Lung (tissue), 11 donors: ENCODE measurements at regions not wholly inside any gene's neighbourhood (a gene's known extent, or its start where the extent isn't known, plus 50 kb on each side); places are given as distances from the start of the nearest gene placed in this dataset.

Experiments used
- ATAC-seq: fragments of 200-7000 bp; cut with Tn5 transposase; one replicate; pipeline ENCODE4 v1.9.1; 2020; ENCODE audit warnings: moderate number of reproducible peaks; ENCODE audit not compliant: insufficient read depth, low FRiP score
- DNase-seq, 3 donors: peaks; one replicate each; pipeline ENCODE4 v3.0.0-alpha.2; 2013 to 2017
- H3K27ac ChIP-seq, 2 donors: one replicate each; pipeline ENCODE4 v1.5.1; 2013; ENCODE audit warnings: mild to moderate bottlenecking in 2 of 2, moderate library complexity in 2 of 2, control low read depth in 1 of 2, inconsistent platforms in 1 of 2, low read depth in 1 of 2, low read length in 1 of 2
- H3K27me3 ChIP-seq, 3 donors: one replicate each; pipeline ENCODE4 v1.5.1; 2013; ENCODE audit warnings: low read length in 2 of 3; ENCODE audit not compliant: control insufficient read depth in 3 of 3, insufficient read depth in 3 of 3
- H3K36me3 ChIP-seq, 4 donors: one replicate each; pipeline ENCODE4 v1.5.1; 2013; ENCODE audit warnings: low read length in 4 of 4, mild to moderate bottlenecking in 1 of 4, moderate library complexity in 1 of 4; ENCODE audit not compliant: control insufficient read depth in 4 of 4, insufficient read depth in 4 of 4
- H3K4me1 ChIP-seq, 5 donors: one replicate each; pipeline ENCODE4 v1.5.1; 2013; ENCODE audit warnings: low read length in 5 of 5, mild to moderate bottlenecking in 2 of 5, moderate library complexity in 1 of 5; ENCODE audit not compliant: control insufficient read depth in 5 of 5, insufficient read depth in 5 of 5
- H3K4me3 ChIP-seq: one replicate; pipeline ENCODE4 v1.5.1; 2013; ENCODE audit warnings: mild to moderate bottlenecking, control low read depth, moderate library complexity
- H3K9ac ChIP-seq, 2 donors: one replicate each; pipeline ENCODE4 v1.5.1; 2013; ENCODE audit warnings: low read length in 2 of 2, control low read depth in 1 of 2; ENCODE audit not compliant: insufficient read depth in 1 of 2
- H3K9me3 ChIP-seq, 4 donors: one replicate each; pipeline ENCODE4 v1.5.1; 2013; ENCODE audit warnings: low read length in 3 of 4, mild to moderate bottlenecking in 1 of 4, moderate library complexity in 1 of 4; ENCODE audit not compliant: control insufficient read depth in 4 of 4, insufficient read depth in 3 of 4
- CTCF ChIP-seq: IDR thresholded peaks from 2 replicates; pipeline ENCODE4 v1.5.1; 2012; ENCODE audit warnings: mild to moderate bottlenecking; ENCODE audit errors: control extremely low read depth, extremely low read depth
- WGBS, 2 donors: extraction: QIAGEN DNeasy Blood & Tissue Kit; methylation state at CpG; one replicate each; pipeline ENCODE4 v1.1.7; 2013; 5-methylcytosine and 5-hydroxymethylcytosine counted together
- donor health status: control.
- donor health status: control.
- donor health status: Bipolar disorder and iron deficiency.
- donor health status: healthy.
- donor health status: DM: yes; HTN: yes; CAD: no.

GRCh38 chr16:13436641-13437412 lies 483.1 kb upstream of the ERCC4 start:
- ATAC-seq (no peak), DNase-seq (no peak)
- Histone ChIP-seq H3K36me3 (no peaks in the 10 kb centered on the region), H3K27ac (no peak overlapping the region), H3K4me3 (no peak overlapping the region), H3K4me1 (no peaks in the 10 kb centered on the region), H3K27me3 (no peaks in the 10 kb centered on the region), H3K9me3 (peaks cover 0 to 1% (median 0%) of the 10 kb centered on the region in 4 donors), H3K9ac (no peak overlapping the region)
- TF ChIP-seq CTCF, result no peak
- WGBS, 2 donors, result 67 to 68% methylated on average over 8 of the region's 8 CpGs

- 68 to 85% methylated on average over 5 of the region's 5 CpGs for WGBS, 2 donors
- no peak overlapping the region for H3K27ac ChIP-seq
- H3K4me3 ChIP-seq, result no peak overlapping the region
- no peaks in the 10 kb centered on the region for H3K4me1 ChIP-seq
- no peaks in the 10 kb centered on the region for H3K36me3 ChIP-seq
- H3K27me3 ChIP-seq, result no peaks in the 10 kb centered on the region
- no peak for ATAC-seq
- TF ChIP-seq CTCF, result no peak
- H3K9me3 ChIP-seq, result peaks cover 0 to 1% (median 0%) of the 10 kb centered on the region in 4 donors
- no peak overlapping the region for H3K9ac ChIP-seq
- DNase-seq, result no peak
These were observed 482.6 kb upstream of the ERCC4 start for GRCh38 chr16:13437413-13437795.

- ATAC-seq (no peak), DNase-seq (no peak)
- Histone ChIP-seq H3K27me3 (no peaks in the 10 kb centered on the region), H3K9me3 (peaks cover 0 to 1% (median 0%) of the 10 kb centered on the region in 4 donors), H3K9ac (no peak overlapping the region), H3K4me3 (no peak overlapping the region), H3K36me3 (no peaks in the 10 kb centered on the region), H3K27ac (no peak overlapping the region), H3K4me1 (no peaks in the 10 kb centered on the region)
- TF ChIP-seq CTCF, result no peak
- 68 to 75% methylated on average over 6 of the region's 6 CpGs for WGBS, 2 donors
These were observed 481.9 kb upstream of the ERCC4 start for GRCh38 chr16:13438064-13438463.

GRCh38 chr16:13439766-13440165 lies 480.2 kb upstream of the ERCC4 start:
- no peak for DNase-seq
- H3K4me3 ChIP-seq, result no peak overlapping the region
- no peak for ATAC-seq

More at GRCh38 chr16:13439766-13440165, 480.2 kb upstream of the ERCC4 start:
- peaks cover 0 to 1% (median 0%) of the 10 kb centered on the region in 4 donors for H3K9me3 ChIP-seq
- no peak overlapping the region for H3K9ac ChIP-seq
- no peak overlapping the region for H3K27ac ChIP-seq
- no peak for TF ChIP-seq CTCF
- H3K36me3 ChIP-seq, result no peaks in the 10 kb centered on the region
- no peaks in the 10 kb centered on the region for H3K27me3 ChIP-seq
- no peaks in the 10 kb centered on the region for H3K4me1 ChIP-seq
- 79 to 89% methylated on average over 9 of the region's 9 CpGs for WGBS, 2 donors
